ENCODE measurements at regions not wholly inside any gene's neighbourhood (a gene's known extent, or its start where the extent isn't known, plus 50 kb on each side); places are given as distances from the start of the nearest gene placed in this dataset.

- H3K36me3 ChIP-seq (replicated peaks): no peaks in the 10 kb centered on the region
- no peak for DNase-seq
- no peak overlapping the region for H3K27ac ChIP-seq
- H3K27me3 ChIP-seq (replicated peaks): no peaks in the 10 kb centered on the region
- H3K4me3 ChIP-seq (ENCODE audit: low read depth, low read length): no peak overlapping the region
- no peak for TF ChIP-seq CTCF (IDR thresholded peaks at IDR 0.05; ENCODE audit: low read depth, low read length, missing control alignments)
- in situ Hi-C loops (cut with HindIII; ENCODE audit: low pct_ligation_motif_present, low sequenced_read_pairs): no loop called here
Measured at GRCh38 chr5:2112173-2113025, 229.7 kb upstream of the IRX4 start.

- no peaks in the 10 kb centered on the region for H3K36me3 ChIP-seq (replicated peaks)
- H3K4me3 ChIP-seq (ENCODE audit: low read depth, low read length): no peak overlapping the region
- H3K27ac ChIP-seq: no peak overlapping the region
- no peaks in the 10 kb centered on the region for H3K27me3 ChIP-seq (replicated peaks)
- TF ChIP-seq CTCF (IDR thresholded peaks at IDR 0.05; ENCODE audit: low read depth, low read length, missing control alignments): no peak
- DNase-seq: no peak
- in situ Hi-C loops (cut with HindIII; ENCODE audit: low pct_ligation_motif_present, low sequenced_read_pairs): no loop called here
Measured at GRCh38 chr5:2111569-2112105, 228.9 kb upstream of the IRX4 start.

DNA sequence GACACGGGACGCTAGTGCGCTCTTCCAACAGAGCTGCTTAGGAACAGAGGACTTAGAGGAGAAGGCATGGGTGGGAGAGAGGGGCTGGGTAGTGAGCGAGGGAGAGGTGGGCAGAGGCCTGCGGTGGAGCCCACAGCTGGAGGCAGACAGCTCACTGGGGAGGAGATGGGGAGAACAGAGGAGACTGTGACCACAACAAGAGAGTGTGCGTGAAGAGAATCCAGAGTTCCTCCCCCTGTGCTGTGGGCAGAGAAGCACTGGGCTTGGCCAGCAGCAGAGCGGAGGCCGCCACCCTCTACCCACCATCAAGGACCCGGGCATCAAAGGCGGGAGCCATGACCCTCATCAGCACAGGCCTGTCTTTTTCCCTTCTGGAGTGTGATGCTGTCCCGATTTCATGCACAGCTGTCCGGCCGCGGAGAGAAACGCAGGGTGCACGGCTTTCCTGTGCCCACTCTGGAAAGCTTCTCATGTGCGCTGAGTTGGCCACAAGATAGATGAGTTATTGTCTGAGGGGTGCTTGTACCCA is 228.3 kb upstream of the IRX4 start:
- Histone ChIP-seq H3K36me3 (replicated peaks) (no peaks in the 10 kb centered on the region), H3K27ac (no peak overlapping the region), H3K27me3 (replicated peaks) (no peaks in the 10 kb centered on the region), H3K4me3 (ENCODE audit: low read depth, low read length) (no peak overlapping the region)
- no peak for TF ChIP-seq CTCF (IDR thresholded peaks at IDR 0.05; ENCODE audit: low read depth, low read length, missing control alignments)
- DNase-seq: no peak
- in situ Hi-C loops (cut with HindIII; ENCODE audit: low pct_ligation_motif_present, low sequenced_read_pairs): no loop called here

DNA sequence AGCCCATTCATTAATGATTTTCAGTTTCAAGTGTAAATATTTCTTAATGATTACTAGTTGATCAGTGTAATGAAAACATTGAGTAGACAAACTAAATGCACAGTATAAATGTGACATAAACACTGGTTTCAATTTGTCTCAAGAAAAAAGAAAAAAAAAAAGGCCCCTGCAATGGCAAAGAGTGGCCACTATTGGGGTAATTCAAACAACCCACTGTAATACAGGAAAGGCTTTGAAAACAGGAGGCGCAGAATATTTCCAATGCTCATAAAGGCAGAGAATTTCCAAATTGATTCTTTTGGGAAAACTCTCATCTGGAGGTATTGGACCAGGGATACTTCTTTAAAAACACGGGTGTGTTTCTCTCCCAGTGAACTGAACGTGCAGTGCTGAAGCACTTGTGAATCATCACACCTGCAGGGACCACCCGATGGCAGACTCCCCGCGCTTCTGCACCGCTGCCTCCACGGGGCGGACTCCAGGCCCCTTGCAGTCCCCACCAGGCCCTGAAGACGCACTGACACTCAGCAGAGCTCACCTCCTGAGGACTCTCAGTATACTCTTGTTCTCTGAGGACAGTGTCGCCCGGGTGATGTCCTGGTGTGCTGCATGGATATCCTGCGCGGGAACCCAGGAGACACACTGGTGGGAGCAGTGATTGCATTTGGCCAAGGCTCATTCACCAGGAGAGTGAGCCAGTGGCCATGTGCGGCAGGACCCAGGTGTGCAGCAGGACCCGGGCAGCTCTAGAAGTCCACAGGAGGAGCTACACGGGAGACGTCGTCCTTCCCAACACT is 227.6 kb upstream of the IRX4 start:
- in situ Hi-C loops (cut with HindIII; ENCODE audit: low pct_ligation_motif_present, low sequenced_read_pairs): no loop called here
- no peaks in the 10 kb centered on the region for H3K27me3 ChIP-seq (replicated peaks)

DNA sequence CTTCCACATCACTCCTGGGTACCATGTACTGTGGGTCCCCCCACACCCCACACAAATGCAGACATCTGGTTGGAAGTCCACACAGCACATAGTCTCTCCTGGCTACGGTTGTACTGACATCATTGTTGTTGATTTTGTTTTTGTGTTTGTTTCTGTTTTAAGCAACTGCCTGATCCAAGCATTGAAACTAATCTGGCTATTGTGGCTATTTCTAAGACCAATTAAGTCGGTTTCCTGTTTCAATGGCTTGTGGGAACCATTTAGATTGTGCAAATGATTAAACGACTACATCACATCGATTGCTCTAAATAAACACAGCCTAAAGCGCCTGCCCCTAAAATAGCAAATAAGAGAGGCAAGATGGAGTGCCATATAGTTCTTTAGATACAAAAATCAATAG is 226.8 kb upstream of the IRX4 start:
- Histone ChIP-seq H3K27me3 (replicated peaks) (no peaks in the 10 kb centered on the region), H3K36me3 (replicated peaks) (no peaks in the 10 kb centered on the region), H3K27ac (no peak overlapping the region), H3K4me3 (ENCODE audit: low read depth, low read length) (no peak overlapping the region)
- no peak for TF ChIP-seq CTCF (IDR thresholded peaks at IDR 0.05; ENCODE audit: low read depth, low read length, missing control alignments)
- in situ Hi-C loops (cut with HindIII; ENCODE audit: low pct_ligation_motif_present, low sequenced_read_pairs): no loop called here
- DNase-seq: no peak

More for the DNA sequence above, 227.6 kb upstream of the IRX4 start:
- DNase-seq: no peak
- Histone ChIP-seq H3K4me3 (ENCODE audit: low read depth, low read length) (no peak overlapping the region), H3K27ac (no peak overlapping the region), H3K36me3 (replicated peaks) (no peaks in the 10 kb centered on the region)
- no peak for TF ChIP-seq CTCF (IDR thresholded peaks at IDR 0.05; ENCODE audit: low read depth, low read length, missing control alignments)

Data from brain microvascular endothelial cell (primary cell).